ENCODE measurements at regions not wholly inside any gene's neighbourhood (a gene's known extent, or its start where the extent isn't known, plus 50 kb on each side); places are given as distances from the start of the nearest gene placed in this dataset.

DNA sequence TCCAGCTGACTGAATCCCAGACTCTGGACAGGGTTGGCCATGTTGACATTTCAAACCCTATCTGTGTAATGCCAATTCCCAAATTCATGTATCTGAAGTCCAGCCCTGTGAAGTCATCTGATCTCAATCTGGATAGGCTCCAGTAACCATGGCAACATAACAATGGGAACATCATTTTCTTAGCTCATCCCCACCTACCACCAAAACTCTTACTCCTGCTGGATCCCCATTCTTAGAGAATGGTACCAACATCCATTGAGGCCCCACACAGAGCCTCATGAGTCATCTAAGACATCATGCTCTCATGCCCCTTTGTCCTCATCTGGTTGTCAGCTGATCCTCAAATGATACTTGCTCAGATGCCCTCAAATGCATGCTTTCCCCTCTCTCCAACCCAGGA, 58.9 kb upstream of the TEX51 start:
- TF ChIP-seq YY1 (IDR thresholded peaks at IDR 0.05; ENCODE audit: low read depth) (no peak), RAD21 (IDR thresholded peaks at IDR 0.05; ENCODE audit: low read depth) (no peak), EP300 (IDR thresholded peaks at IDR 0.05; ENCODE audit: borderline replicate concordance) (no peak), TAF1 (IDR thresholded peaks at IDR 0.05; ENCODE audit: low read depth) (no peak), ZBTB7A (IDR thresholded peaks at IDR 0.05; ENCODE audit: low read depth) (no peak), TEAD4 (IDR thresholded peaks at IDR 0.05) (no peak), USF1 (IDR thresholded peaks at IDR 0.05) (no peak), CEBPB (IDR thresholded peaks at IDR 0.05) (no peak), EGR1 (IDR thresholded peaks at IDR 0.05) (no peak)
- TF ChIP-seq, protein P1, sequence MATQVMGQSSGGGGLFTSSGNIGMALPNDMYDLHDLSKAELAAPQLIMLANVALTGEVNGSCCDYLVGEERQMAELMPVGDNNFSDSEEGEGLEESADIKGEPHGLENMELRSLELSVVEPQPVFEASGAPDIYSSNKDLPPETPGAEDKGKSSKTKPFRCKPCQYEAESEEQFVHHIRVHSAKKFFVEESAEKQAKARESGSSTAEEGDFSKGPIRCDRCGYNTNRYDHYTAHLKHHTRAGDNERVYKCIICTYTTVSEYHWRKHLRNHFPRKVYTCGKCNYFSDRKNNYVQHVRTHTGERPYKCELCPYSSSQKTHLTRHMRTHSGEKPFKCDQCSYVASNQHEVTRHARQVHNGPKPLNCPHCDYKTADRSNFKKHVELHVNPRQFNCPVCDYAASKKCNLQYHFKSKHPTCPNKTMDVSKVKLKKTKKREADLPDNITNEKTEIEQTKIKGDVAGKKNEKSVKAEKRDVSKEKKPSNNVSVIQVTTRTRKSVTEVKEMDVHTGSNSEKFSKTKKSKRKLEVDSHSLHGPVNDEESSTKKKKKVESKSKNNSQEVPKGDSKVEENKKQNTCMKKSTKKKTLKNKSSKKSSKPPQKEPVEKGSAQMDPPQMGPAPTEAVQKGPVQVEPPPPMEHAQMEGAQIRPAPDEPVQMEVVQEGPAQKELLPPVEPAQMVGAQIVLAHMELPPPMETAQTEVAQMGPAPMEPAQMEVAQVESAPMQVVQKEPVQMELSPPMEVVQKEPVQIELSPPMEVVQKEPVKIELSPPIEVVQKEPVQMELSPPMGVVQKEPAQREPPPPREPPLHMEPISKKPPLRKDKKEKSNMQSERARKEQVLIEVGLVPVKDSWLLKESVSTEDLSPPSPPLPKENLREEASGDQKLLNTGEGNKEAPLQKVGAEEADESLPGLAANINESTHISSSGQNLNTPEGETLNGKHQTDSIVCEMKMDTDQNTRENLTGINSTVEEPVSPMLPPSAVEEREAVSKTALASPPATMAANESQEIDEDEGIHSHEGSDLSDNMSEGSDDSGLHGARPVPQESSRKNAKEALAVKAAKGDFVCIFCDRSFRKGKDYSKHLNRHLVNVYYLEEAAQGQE (IDR thresholded peaks at IDR 0.05; ENCODE audit: low read depth): no peak
- TF ChIP-seq, protein P2, sequence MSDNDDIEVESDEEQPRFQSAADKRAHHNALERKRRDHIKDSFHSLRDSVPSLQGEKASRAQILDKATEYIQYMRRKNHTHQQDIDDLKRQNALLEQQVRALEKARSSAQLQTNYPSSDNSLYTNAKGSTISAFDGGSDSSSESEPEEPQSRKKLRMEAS (IDR thresholded peaks at IDR 0.05): no peak

Data from Ishikawa (cell line).